BE2C (cell line): ENCODE measurements at regions not wholly inside any gene's neighbourhood (a gene's known extent, or its start where the extent isn't known, plus 50 kb on each side); places are given as distances from the start of the nearest gene placed in this dataset.

Experiments used
- DNase-seq: peaks from one replicate; pipeline ENCODE4 v3.0.0-alpha.2; 2020
- H3K27me3 ChIP-seq: fragments of 250-450 bp; sonication (Bioruptor Pico); 2 replicates; pipeline ENCODE4 v1.5.1; 2020; ENCODE audit warnings: mild to moderate bottlenecking
- H3K36me3 ChIP-seq: fragments of 250-450 bp; sonication (Bioruptor Pico); 2 replicates; pipeline ENCODE4 v1.5.1; 2020; ENCODE audit warnings: mild to moderate bottlenecking
- H3K4me1 ChIP-seq: fragments of 250-450 bp; sonication (Bioruptor Pico); 2 replicates; pipeline ENCODE4 v1.5.1; 2020
- H3K4me3 ChIP-seq: 2 replicates; pipeline ENCODE4 v1.5.1; 2011; ENCODE audit warnings: low read depth, low read length
- H3K9me3 ChIP-seq: fragments of 250-450 bp; sonication (Bioruptor Pico); 2 replicates; pipeline ENCODE4 v1.5.1; 2020
- CTCF ChIP-seq: IDR thresholded peaks from 2 replicates; pipeline ENCODE4 v1.5.1; 2012; ENCODE audit warnings: mild to moderate bottlenecking, low read depth, low read length

GRCh38 chr2:104004821-104005220 is 849.1 kb upstream of the POU3F3 start:
- Histone ChIP-seq H3K9me3 (no peaks in the 10 kb centered on the region), H3K4me1 (no peaks in the 10 kb centered on the region), H3K4me3 (no peak overlapping the region), H3K27me3 (no peaks in the 10 kb centered on the region), H3K36me3 (no peaks in the 10 kb centered on the region)
- no peak for TF ChIP-seq CTCF
- DNase-seq: no peak

- H3K4me1 ChIP-seq: no peaks in the 10 kb centered on the region
- H3K36me3 ChIP-seq: no peaks in the 10 kb centered on the region
- DNase-seq: no peak
- H3K27me3 ChIP-seq: no peaks in the 10 kb centered on the region
- H3K4me3 ChIP-seq: no peak overlapping the region
- no peak for TF ChIP-seq CTCF
- no peaks in the 10 kb centered on the region for H3K9me3 ChIP-seq
These were observed 837.1 kb upstream of the POU3F3 start for GRCh38 chr2:104016801-104017200.

DNA sequence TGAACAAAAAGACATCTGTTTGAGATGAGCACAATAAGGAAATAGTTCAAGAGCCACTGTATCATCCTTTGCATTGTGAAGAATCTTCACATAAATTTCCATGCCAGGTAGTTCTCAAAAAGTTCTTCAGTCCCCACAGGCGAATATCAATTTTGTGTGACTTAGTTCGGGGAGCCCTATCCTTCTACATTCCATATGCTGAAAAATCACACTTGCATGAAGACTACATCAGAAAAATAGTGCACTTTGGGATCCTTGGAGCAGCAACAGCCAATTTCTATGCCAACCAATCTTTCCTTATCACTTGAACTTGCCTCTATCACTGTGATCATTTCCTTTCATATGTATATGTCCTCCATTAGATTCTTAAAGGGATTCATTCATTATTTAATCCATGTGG is 830.6 kb upstream of the POU3F3 start:
- Histone ChIP-seq H3K27me3 (no peaks in the 10 kb centered on the region), H3K9me3 (no peaks in the 10 kb centered on the region), H3K36me3 (no peaks in the 10 kb centered on the region), H3K4me1 (no peaks in the 10 kb centered on the region), H3K4me3 (no peak overlapping the region)
- no peak for DNase-seq
- no peak for TF ChIP-seq CTCF

DNA sequence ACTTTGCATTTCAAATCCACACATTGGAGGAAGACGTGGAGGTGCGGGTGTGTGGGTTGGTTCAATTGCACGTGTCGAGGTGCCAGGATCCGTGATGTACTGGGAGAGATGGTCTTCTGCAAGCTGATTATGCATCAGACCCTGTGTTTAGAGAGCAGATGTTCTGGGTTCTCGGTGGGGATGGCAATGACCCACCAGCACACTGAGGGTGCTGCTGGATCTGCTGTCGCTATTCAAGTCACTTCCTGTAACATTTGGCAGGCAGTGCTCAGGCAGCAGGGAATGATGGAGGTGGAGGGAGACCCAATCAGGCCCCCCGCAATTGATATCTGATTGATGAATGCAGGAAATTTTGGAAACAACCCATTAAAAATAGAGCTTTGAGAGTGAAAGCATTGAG is 830.1 kb upstream of the POU3F3 start:
- no peak for DNase-seq
- H3K4me1 ChIP-seq: no peaks in the 10 kb centered on the region
- H3K4me3 ChIP-seq: no peak overlapping the region
- H3K36me3 ChIP-seq: no peaks in the 10 kb centered on the region
- no peak for TF ChIP-seq CTCF
- no peaks in the 10 kb centered on the region for H3K27me3 ChIP-seq
- H3K9me3 ChIP-seq: no peaks in the 10 kb centered on the region

GRCh38 chr2:104025295-104025694 is 828.6 kb upstream of the POU3F3 start:
- no peaks in the 10 kb centered on the region for H3K9me3 ChIP-seq
- no peak for TF ChIP-seq CTCF
- H3K4me3 ChIP-seq: no peak overlapping the region
- no peaks in the 10 kb centered on the region for H3K27me3 ChIP-seq
- DNase-seq: no peak
- H3K4me1 ChIP-seq: no peaks in the 10 kb centered on the region
- no peaks in the 10 kb centered on the region for H3K36me3 ChIP-seq

DNA sequence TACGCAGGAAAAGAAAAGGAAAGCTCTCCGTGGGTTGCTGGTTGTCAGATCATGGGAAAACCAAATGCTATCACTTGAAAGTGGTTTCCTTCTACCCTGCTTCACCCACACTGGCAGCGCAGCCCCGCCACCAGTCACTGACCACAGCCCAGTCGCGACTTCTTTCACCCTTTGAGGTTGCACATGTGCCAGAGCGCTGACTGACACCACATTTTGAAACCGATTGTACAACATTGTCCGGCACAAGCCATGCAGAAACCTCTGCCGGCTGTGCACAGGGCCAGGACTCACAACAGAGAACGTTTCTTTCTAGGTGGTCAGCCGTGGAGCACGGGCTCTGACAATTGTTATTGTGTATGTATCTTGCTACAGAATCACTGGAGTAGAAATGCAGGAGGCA is 827.2 kb upstream of the POU3F3 start:
- TF ChIP-seq CTCF: no peak
- Histone ChIP-seq H3K27me3 (no peaks in the 10 kb centered on the region), H3K4me1 (no peaks in the 10 kb centered on the region), H3K9me3 (no peaks in the 10 kb centered on the region), H3K36me3 (no peaks in the 10 kb centered on the region), H3K4me3 (no peak overlapping the region)
- no peak for DNase-seq
